ENCODE measurements at regions not wholly inside any gene's neighbourhood (a gene's known extent, or its start where the extent isn't known, plus 50 kb on each side); places are given as distances from the start of the nearest gene placed in this dataset.

GRCh38 chr2:149652926-149653325 lies 65.4 kb upstream of the MMADHC start:
- Mint-ChIP-seq H3K9me3 (peaks cover 4 to 14% (median 8%) of the 10 kb centered on the region in 7 donors), H3K4me1 (no peaks in the 10 kb centered on the region), H3K36me3 (no peaks in the 10 kb centered on the region), H3K4me3 (no peak overlapping the region), H3K27me3 (peaks cover 0 to 4% (median 0%) of the 10 kb centered on the region in 3 donors), H3K27ac (no peak overlapping the region)
- DNase-seq (no peak), ATAC-seq (ENCODE audit: low read depth in 2 of 2) (no peak)

- Mint-ChIP-seq H3K9me3 (peaks cover 4 to 14% (median 8%) of the 10 kb centered on the region in 7 donors), H3K4me1 (no peaks in the 10 kb centered on the region), H3K27ac (no peak overlapping the region), H3K27me3 (peaks cover 0 to 4% (median 0%) of the 10 kb centered on the region in 3 donors), H3K36me3 (no peaks in the 10 kb centered on the region), H3K4me3 (no peak overlapping the region)
- no peak for DNase-seq
- no peak for ATAC-seq (ENCODE audit: low read depth in 2 of 2)
Observed at GRCh38 chr2:149652526-149652925, 65.0 kb upstream of the MMADHC start.

GRCh38 chr2:149651229-149651628 lies 63.7 kb upstream of the MMADHC start:
- ATAC-seq (ENCODE audit: low read depth in 2 of 2): no peak
- peaks cover 4 to 15% (median 8%) of the 10 kb centered on the region in 7 donors for H3K9me3 Mint-ChIP-seq
- H3K27ac Mint-ChIP-seq: no peak overlapping the region
- no peak overlapping the region for H3K4me3 Mint-ChIP-seq
- no peaks in the 10 kb centered on the region for H3K36me3 Mint-ChIP-seq
- no peak for DNase-seq
- H3K4me1 Mint-ChIP-seq: no peaks in the 10 kb centered on the region
- peaks cover 0 to 4% (median 0%) of the 10 kb centered on the region in 3 donors for H3K27me3 Mint-ChIP-seq

- ATAC-seq (ENCODE audit: low read depth in 2 of 2) (no peak), DNase-seq (no peak)
- Mint-ChIP-seq H3K9me3 (peaks cover 0 to 15% (median 2%) of the 10 kb centered on the region in 7 donors), H3K27ac (no peak overlapping the region), H3K4me1 (no peaks in the 10 kb centered on the region), H3K36me3 (no peaks in the 10 kb centered on the region), H3K27me3 (peaks cover 0 to 4% (median 0%) of the 10 kb centered on the region in 3 donors), H3K4me3 (no peak overlapping the region)
Observed at GRCh38 chr2:149650006-149650405, 62.4 kb upstream of the MMADHC start.

GRCh38 chr2:149648282-149649030 lies 60.9 kb upstream of the MMADHC start:
- H3K9me3 Mint-ChIP-seq: peaks cover 0 to 15% (median 4%) of the 10 kb centered on the region in 7 donors

GRCh38 chr2:149645391-149645790 lies 57.8 kb upstream of the MMADHC start:
- Mint-ChIP-seq H3K27ac (no peak overlapping the region), H3K9me3 (peaks cover 4 to 20% (median 7%) of the 10 kb centered on the region in 7 donors), H3K36me3 (no peaks in the 10 kb centered on the region), H3K4me3 (no peak overlapping the region), H3K27me3 (peaks cover 0 to 12% (median 8%) of the 10 kb centered on the region in 3 donors), H3K4me1 (no peaks in the 10 kb centered on the region)
- ATAC-seq (ENCODE audit: low read depth in 2 of 2) (no peak), DNase-seq (no peak)

More at GRCh38 chr2:149648282-149649030, 60.9 kb upstream of the MMADHC start:
- no peak for ATAC-seq (ENCODE audit: low read depth in 2 of 2)
- Mint-ChIP-seq H3K4me3 (no peak overlapping the region), H3K4me1 (no peaks in the 10 kb centered on the region), H3K27ac (no peak overlapping the region), H3K36me3 (no peaks in the 10 kb centered on the region), H3K27me3 (peaks cover 0 to 8% (median 0%) of the 10 kb centered on the region in 3 donors)
- DNase-seq: no peak
